A549 (cell line): ENCODE measurements at regions not wholly inside any gene's neighbourhood (a gene's known extent, or its start where the extent isn't known, plus 50 kb on each side); places are given as distances from the start of the nearest gene placed in this dataset.

Experiments
- FOSL2 ChIP-seq, 2 experiments: fragments of 450-650 bp in 1 of 2; fragments of >200 bp in 1 of 2; sonication (Bioruptor Twin) in 1 of 2; formaldehyde crosslinking; IDR thresholded peaks; 2 replicates each; pipeline versions ENCODE4 v1.5.0 to v1.6.1; 2016 to 2020; ENCODE audit warnings: mild to moderate bottlenecking in 1 of 2, moderate library complexity in 1 of 2
- HDAC2 ChIP-seq: fragments of 200-600 bp; sonication (generic); IDR thresholded peaks from 2 replicates; pipeline ENCODE4 v1.6.1; 2016
- KDM5A ChIP-seq: fragments of 200-600 bp; sonication (generic); IDR thresholded peaks from 2 replicates; pipeline ENCODE4 v1.6.1; 2016; ENCODE audit warnings: antibody characterized with exemption, mild to moderate bottlenecking
- POLR2A ChIP-seq: IDR thresholded peaks from 2 replicates; pipeline ENCODE4 v1.6.1; 2012; ENCODE audit warnings: mild to moderate bottlenecking, low read length
- RAD21 ChIP-seq, 2 experiments: fragments of >200 bp in 1 of 2; sonication (Bioruptor Twin) in 1 of 2; formaldehyde crosslinking in 1 of 2; IDR thresholded peaks in 1 of 2; conservative IDR thresholded peaks in 1 of 2; 2 replicates in 1 of 2; 3 replicates in 1 of 2; pipeline ENCODE4 v1.6.1; 2012 to 2018; ENCODE audit warnings: inconsistent platforms in 1 of 2
- RCOR1 ChIP-seq: fragments of 150-350 bp; IDR thresholded peaks from 2 replicates; pipeline ENCODE4 v1.6.1; 2014; ENCODE audit warnings: antibody characterized with exemption, low read length, low read depth
- ZNF302 ChIP-seq: fragments of 250-450 bp; sonication (Bioruptor Pico); IDR thresholded peaks from 2 replicates; pipeline ENCODE4 v1.9.0; 2021; ENCODE audit warnings: inconsistent platforms, mild to moderate bottlenecking, moderate library complexity
- TF ChIP-seq, protein P1 (sequence below): fragments of >200 bp; sonication (Bioruptor Twin); formaldehyde crosslinking; IDR thresholded peaks from 3 replicates; pipeline ENCODE4 v1.5.1; 2016
- TF ChIP-seq, protein P2 (sequence below): fragments of >200 bp; sonication (Bioruptor Twin); formaldehyde crosslinking; IDR thresholded peaks from 3 replicates; pipeline ENCODE4 v1.6.1; 2016

DNA sequence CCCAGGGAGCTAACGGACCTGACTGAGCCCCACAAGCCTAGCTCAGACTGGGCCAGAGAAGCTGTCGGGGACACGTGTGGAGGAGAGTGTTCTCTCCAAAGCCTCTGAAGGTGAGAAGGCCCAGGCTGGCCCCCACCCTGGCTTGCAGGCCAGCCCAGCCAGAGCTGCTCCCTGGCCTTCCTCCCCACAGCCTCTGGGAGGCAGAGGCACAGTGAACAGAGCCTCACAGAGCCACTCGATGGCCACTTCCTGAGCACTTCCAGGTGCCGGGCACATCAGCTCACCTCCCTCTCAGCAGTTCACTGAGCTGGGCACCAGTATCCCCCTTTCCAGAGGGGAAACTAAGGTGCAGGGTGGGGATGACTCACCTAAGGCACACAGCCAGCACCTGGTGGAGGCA is 109.4 kb upstream of the LINGO1 start:
- TF ChIP-seq KDM5A: no peak
- TF ChIP-seq FOSL2 (IDR thresholded peaks at IDR 0.05): no peak
- no peak for TF ChIP-seq FOSL2 (CRISPR knock-in tag; IDR thresholded peaks at IDR 0.05)
- no peak for TF ChIP-seq POLR2A
- TF ChIP-seq, protein P1, sequence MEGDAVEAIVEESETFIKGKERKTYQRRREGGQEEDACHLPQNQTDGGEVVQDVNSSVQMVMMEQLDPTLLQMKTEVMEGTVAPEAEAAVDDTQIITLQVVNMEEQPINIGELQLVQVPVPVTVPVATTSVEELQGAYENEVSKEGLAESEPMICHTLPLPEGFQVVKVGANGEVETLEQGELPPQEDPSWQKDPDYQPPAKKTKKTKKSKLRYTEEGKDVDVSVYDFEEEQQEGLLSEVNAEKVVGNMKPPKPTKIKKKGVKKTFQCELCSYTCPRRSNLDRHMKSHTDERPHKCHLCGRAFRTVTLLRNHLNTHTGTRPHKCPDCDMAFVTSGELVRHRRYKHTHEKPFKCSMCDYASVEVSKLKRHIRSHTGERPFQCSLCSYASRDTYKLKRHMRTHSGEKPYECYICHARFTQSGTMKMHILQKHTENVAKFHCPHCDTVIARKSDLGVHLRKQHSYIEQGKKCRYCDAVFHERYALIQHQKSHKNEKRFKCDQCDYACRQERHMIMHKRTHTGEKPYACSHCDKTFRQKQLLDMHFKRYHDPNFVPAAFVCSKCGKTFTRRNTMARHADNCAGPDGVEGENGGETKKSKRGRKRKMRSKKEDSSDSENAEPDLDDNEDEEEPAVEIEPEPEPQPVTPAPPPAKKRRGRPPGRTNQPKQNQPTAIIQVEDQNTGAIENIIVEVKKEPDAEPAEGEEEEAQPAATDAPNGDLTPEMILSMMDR: no peak
- no peak for TF ChIP-seq RAD21 (conservative IDR thresholded peaks at IDR 0.05 in 1 of 2, IDR thresholded peaks at IDR 0.05 in 1 of 2)
- TF ChIP-seq RCOR1: no peak
- TF ChIP-seq, protein P2, sequence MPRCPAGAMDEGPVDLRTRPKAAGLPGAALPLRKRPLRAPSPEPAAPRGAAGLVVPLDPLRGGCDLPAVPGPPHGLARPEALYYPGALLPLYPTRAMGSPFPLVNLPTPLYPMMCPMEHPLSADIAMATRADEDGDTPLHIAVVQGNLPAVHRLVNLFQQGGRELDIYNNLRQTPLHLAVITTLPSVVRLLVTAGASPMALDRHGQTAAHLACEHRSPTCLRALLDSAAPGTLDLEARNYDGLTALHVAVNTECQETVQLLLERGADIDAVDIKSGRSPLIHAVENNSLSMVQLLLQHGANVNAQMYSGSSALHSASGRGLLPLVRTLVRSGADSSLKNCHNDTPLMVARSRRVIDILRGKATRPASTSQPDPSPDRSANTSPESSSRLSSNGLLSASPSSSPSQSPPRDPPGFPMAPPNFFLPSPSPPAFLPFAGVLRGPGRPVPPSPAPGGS: no peak
- TF ChIP-seq HDAC2: no peak
- no peak for TF ChIP-seq ZNF302
